GM20431 (cell line): ENCODE measurements at regions not wholly inside any gene's neighbourhood (a gene's known extent, or its start where the extent isn't known, plus 50 kb on each side); places are given as distances from the start of the nearest gene placed in this dataset.
"Not testable (repeated sequence)": the region's sequence is repeated elsewhere in the genome, so short reads cannot be mapped to it uniquely, and the experiment has no call there.

Experiments used
- in situ Hi-C: fragments of 300-500 bp; cut with MseI, MboI; formaldehyde crosslinking; loops from one replicate; pipeline ENCODE4 v1.15.0; 2020; ENCODE audit warnings: low sequenced_read_pairs; ENCODE audit not compliant: unreplicated experiment

- in situ Hi-C loops, result no loop called here
Measured at GRCh38 chr11:28965819-28966218, 857.6 kb downstream of the METTL15 start.

DNA sequence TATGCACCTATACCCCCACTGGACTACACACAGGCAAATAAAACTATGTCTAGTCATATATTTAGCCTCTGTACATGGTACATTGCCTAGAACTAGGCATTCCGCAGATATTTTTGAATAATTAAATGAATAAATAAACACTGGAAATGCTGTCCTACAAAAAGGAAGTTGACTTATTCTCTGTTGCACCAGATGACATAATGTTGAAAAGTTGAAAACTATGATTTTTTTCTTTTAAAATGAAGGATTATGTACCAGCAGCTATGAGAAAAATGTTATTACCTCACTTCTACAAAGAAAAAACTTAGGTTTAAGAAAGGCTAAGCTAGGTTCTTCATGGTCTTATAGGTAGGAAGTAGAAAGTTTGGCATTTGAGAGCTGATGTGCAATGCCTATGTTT, 856.6 kb downstream of the METTL15 start:
- in situ Hi-C loops, result no loop called here

DNA sequence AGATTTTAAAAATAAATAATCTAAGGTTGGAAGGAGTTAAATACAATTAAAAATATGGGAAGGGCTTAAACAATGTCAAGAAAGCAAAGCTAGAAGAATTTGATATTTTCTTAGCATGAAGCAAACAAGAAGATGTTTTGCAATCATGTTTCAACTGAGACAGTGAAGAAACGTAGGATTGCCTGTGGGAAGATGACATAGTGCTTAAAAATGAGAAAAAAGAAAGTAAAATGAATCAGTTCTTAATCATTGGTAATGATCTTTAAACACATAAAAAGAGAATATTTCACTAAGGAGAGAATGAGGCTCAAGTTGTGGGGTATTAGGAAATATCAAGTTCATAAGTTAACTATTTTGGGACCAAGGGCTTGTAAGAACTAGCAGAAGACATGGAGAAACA, 855.0 kb downstream of the METTL15 start:
- in situ Hi-C loops, result no loop called here

- in situ Hi-C loops, result no loop called here
Measured at GRCh38 chr11:28962502-28962901, 854.3 kb downstream of the METTL15 start.

DNA sequence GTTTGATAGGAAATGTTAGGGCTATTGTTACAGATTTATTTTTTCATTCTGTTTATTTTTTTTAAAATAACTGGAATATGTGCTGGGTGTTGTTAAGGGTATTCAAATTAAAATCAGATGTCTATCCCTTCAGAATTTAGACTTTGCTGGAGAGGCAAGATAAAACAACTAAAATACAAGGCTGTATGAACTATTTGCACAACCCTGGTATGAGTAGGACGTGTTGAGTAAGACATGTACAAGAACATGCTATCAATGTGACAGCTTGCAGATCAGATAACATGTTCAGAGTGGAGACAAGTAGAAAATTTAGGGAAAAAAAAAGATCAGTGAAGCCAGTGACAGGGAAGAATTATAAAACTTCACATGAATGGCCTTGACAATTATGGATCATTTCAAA, 853.5 kb downstream of the METTL15 start:
- in situ Hi-C loops, result no loop called here

DNA sequence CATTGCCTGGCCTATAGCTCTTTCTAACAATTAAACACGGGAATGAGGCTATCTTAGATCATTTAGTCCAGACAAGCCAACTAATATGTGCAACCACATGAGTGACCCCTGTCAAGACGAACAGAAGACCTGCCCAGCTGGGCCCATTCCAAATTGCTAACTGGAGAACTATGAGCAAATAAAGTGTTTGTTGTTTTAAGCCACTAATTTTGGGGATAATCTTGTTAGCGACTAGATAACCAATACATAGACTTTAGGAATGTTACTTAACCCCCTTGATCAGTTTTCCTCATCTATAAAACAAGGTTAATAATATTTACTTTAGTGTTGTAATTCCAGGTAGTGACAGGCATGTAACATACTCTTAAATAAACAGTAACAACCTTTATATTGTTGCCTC, 848.3 kb downstream of the METTL15 start:
- in situ Hi-C loops, result no loop called here

GRCh38 chr11:28951191-28951590, 843.0 kb downstream of the METTL15 start:
- in situ Hi-C loops, result no loop called here

DNA sequence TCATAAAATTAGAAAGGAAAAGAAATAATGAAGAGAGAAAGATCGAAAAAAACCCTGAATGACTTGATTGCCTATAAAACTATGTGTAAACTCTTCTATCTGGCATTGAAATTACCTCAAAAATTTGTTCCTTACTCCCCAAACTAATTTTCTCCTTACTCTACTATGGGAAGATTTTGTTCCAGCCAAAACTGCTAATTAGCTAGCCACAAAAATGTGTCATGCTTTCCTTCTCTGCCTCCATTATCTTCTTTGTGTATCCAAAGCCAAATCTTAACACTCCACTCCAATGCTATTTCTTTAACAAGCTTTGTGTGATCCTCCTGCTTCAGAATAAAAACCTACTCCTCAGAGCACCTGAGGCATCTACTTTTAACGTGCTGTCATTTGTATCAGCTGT, 831.2 kb downstream of the METTL15 start:
- in situ Hi-C loops, result no loop called here

GRCh38 chr11:28938091-28938490, 829.9 kb downstream of the METTL15 start:
- in situ Hi-C loops, result no loop called here

DNA sequence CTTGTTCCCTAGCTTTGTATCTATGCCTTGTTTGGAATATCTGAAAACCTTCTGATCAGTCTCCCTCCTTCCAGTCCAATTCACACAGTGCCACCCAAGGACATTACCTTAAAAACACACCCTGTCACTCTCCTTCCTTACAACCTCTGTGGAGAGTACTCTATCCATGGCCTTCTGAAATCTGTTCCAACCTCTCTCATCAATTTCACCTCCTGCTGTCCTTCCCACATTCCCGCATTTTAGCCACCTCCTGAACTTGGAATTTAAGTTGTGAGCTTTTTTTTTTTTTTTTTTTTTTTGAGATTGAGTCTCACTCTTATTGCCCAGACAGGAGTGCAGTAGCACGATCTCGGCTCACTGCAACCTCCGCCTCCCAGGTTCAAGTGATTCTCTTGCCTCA, 824.8 kb downstream of the METTL15 start:
- in situ Hi-C loops, result no loop called here

DNA sequence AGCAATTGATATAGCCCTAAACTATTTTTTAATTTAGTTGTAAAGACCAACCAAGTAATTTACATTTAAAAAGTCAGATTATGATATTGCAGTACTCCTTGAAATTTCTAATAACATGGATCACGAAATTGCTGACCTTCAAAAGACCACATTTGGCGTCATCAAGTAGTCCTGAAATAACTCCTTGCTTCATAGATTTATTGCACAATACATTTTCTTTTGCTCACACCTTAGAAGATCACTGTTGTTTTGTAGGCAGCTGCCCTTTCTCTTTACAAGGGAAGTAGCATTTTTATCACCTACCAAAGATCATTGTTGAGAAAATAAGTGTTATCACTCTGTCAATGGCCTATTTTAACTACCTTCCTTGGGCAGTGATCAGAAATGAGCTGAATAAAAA, 815.8 kb downstream of the METTL15 start:
- in situ Hi-C loops, result no loop called here

- in situ Hi-C loops, result no loop called here
Measured at GRCh38 chr11:28922386-28922981, 814.3 kb downstream of the METTL15 start.

- in situ Hi-C loops, result no loop called here
Measured at GRCh38 chr11:28919194-28919593, 811.0 kb downstream of the METTL15 start.

GRCh38 chr11:28913883-28914282, 805.7 kb downstream of the METTL15 start:
- in situ Hi-C loops, result no loop called here

- in situ Hi-C loops, result no loop called here
Measured at GRCh38 chr11:28911829-28912228, 803.6 kb downstream of the METTL15 start.

DNA sequence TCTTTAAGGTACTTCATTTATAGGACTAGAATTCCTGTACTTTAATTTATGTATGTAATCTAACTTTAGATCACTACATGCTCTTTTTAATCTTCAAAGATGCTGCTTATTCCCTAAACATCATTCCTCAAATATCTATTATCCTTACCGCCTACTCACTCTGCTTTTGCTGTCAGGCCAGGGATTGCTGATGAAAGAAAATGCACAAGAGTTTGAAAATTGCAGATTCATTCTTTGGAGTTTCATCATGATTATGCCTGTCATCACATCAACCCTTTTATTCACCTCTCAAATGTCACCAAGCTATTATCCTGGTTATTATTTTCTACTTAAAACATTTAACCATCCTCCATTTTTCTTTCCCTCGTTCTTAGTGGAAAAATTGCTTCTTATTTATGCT, 802.7 kb downstream of the METTL15 start:
- in situ Hi-C loops, result no loop called here

DNA sequence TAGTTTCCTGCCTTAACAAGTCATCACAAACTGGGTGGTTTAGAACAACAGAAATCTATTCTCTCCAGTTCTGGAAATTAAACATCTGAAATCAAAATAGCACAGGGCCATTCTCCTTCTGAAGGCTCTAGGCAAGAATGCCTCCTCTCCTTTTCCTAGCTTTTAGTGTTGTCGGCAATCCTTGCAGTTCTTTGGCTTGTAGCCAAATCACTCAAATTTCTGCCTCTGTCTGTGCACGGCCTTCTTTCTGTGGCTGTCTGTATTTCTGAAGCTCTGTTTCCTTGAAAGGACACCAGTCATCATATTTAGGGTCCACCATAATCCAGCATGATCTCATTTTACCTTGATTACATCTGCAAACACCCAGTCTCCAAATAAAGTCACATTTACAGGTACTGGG, 795.5 kb downstream of the METTL15 start:
- in situ Hi-C loops, result no loop called here

GRCh38 chr11:28900427-28900826, 792.2 kb downstream of the METTL15 start:
- in situ Hi-C loops, result no loop called here

GRCh38 chr11:28899706-28900105, 791.5 kb downstream of the METTL15 start:
- in situ Hi-C loops, result no loop called here

GRCh38 chr11:28890601-28891040, 782.4 kb downstream of the METTL15 start:
- in situ Hi-C loops, result not testable (repeated sequence)

DNA sequence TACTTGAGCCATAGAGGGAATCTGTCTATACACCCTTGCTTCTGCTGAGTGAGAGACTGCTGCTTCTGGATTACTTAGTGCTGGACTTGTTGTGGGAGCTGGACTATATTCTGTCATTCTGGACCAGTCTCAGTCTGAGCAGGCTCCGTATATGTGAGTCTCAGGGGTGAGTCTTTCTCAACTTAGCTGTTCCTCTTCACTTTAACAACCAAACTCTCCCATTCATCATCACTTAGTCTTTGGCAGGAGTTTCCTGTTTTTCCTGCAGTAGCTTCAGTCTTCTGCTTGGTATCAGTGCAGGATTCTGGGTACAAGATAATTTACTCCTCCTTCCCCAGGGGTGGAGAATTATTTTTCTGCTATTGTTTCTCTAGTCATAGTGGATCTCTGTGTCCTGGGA, 779.5 kb downstream of the METTL15 start:
- in situ Hi-C loops, result no loop called here

- in situ Hi-C loops, result no loop called here
Measured at GRCh38 chr11:28879869-28880268, 771.7 kb downstream of the METTL15 start.

GRCh38 chr11:28878025-28878424, 769.8 kb downstream of the METTL15 start:
- in situ Hi-C loops, result no loop called here
